Stomach (tissue), 4 donors: ENCODE measurements at regions not wholly inside any gene's neighbourhood (a gene's known extent, or its start where the extent isn't known, plus 50 kb on each side); places are given as distances from the start of the nearest gene placed in this dataset.

Experiments
- EP300 ChIP-seq: sonication (generic); formaldehyde crosslinking; IDR thresholded peaks from one replicate; pipeline ENCODE4 v1.6.1; 2017; ENCODE audit warnings: antibody characterized with exemption
- POLR2A ChIP-seq, 4 donors: fragments of 450-650 bp; IDR thresholded peaks; one replicate each; pipeline ENCODE4 v1.6.1; 2016; ENCODE audit warnings: antibody characterized with exemption in 4 of 4, control low read depth in 2 of 4, mild to moderate bottlenecking in 1 of 4, moderate library complexity in 1 of 4
- POLR2AphosphoS5 ChIP-seq, 3 donors: sonication (generic); formaldehyde crosslinking; IDR thresholded peaks; one replicate each; pipeline ENCODE4 v1.6.1; 2016; ENCODE audit warnings: antibody characterized with exemption in 3 of 3
- TF ChIP-seq, protein P1 (sequence below), 7 experiments: fragments of 450-650 bp in 4 of 7; fragments of 200-600 bp in 3 of 7; sonication (generic) in 3 of 7; IDR thresholded peaks; one replicate each; pipeline ENCODE4 v1.5.1; 2016 to 2019; ENCODE audit warnings: antibody characterized with exemption in 7 of 7, control low read depth in 2 of 7, mild to moderate bottlenecking in 1 of 7

DNA sequence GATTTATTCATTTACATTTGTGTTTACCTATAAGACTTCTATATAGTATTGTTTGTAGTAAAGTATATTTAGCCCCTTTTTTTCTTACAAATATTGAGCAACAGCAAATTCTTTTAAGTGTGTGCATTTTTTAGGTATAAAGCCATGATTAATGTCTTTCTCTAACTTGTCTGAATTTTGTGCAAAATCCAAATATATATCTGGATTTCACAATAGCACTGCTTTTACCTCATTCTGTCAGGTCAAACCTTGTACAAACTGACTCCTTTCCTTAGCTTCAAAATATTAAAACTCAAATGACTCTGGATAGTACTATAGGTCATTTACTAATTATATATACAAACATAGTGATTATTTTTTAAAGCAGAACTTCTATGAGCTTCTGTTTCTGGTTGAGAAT is 563.0 kb upstream of the SPRY2 start:
- TF ChIP-seq POLR2A (IDR thresholded peaks at IDR 0.05) (no peak), EP300 (no peak), POLR2AphosphoS5 (IDR thresholded peaks at IDR 0.05) (no peak)
- TF ChIP-seq, protein P1, sequence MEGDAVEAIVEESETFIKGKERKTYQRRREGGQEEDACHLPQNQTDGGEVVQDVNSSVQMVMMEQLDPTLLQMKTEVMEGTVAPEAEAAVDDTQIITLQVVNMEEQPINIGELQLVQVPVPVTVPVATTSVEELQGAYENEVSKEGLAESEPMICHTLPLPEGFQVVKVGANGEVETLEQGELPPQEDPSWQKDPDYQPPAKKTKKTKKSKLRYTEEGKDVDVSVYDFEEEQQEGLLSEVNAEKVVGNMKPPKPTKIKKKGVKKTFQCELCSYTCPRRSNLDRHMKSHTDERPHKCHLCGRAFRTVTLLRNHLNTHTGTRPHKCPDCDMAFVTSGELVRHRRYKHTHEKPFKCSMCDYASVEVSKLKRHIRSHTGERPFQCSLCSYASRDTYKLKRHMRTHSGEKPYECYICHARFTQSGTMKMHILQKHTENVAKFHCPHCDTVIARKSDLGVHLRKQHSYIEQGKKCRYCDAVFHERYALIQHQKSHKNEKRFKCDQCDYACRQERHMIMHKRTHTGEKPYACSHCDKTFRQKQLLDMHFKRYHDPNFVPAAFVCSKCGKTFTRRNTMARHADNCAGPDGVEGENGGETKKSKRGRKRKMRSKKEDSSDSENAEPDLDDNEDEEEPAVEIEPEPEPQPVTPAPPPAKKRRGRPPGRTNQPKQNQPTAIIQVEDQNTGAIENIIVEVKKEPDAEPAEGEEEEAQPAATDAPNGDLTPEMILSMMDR (IDR thresholded peaks at IDR 0.05) = no peak
